Mammary epithelial cell (primary cell): ENCODE measurements at regions not wholly inside any gene's neighbourhood (a gene's known extent, or its start where the extent isn't known, plus 50 kb on each side); places are given as distances from the start of the nearest gene placed in this dataset.
"Not testable (repeated sequence)": the region's sequence is repeated elsewhere in the genome, so short reads cannot be mapped to it uniquely, and the experiment has no call there.

ENCODE experiments used
- CTCF ChIP-seq, 2 donors: IDR thresholded peaks in 1 of 2; conservative IDR thresholded peaks in 1 of 2; 2 replicates each; pipeline ENCODE4 v1.5.1; 2011 to 2012; ENCODE audit warnings: inconsistent platforms in 2 of 2, low read length in 2 of 2, mild to moderate bottlenecking in 2 of 2, control low read depth in 1 of 2, low read depth in 1 of 2; ENCODE audit not compliant: insufficient read depth in 1 of 2; ENCODE audit errors: extremely low read depth in 1 of 2
- EZH2 ChIP-seq: IDR thresholded peaks from 2 replicates; pipeline ENCODE4 v1.6.1; 2012; ENCODE audit warnings: low read length, inconsistent platforms, borderline replicate concordance

GRCh38 chr5:67722582-67722981 is 493.0 kb upstream of the PIK3R1 start:
- not testable (repeated sequence) for TF ChIP-seq CTCF (conservative IDR thresholded peaks at IDR 0.05 in 1 of 2, IDR thresholded peaks at IDR 0.05 in 1 of 2; ENCODE audit: extremely low read depth in 1 of 2, insufficient read depth in 1 of 2, low read depth in 1 of 2, low read length in 2 of 2); EZH2
